WTC11 (cell line): ENCODE measurements at regions not wholly inside any gene's neighbourhood (a gene's known extent, or its start where the extent isn't known, plus 50 kb on each side); places are given as distances from the start of the nearest gene placed in this dataset.

Source experiments
- ATAC-seq: fragments of 200-7000 bp; cut with Tn5 transposase; 2 replicates; pipeline ENCODE4 v1.10.0; 2021; ENCODE audit warnings: mild to moderate bottlenecking, moderate library complexity
- CTCF ChIA-PET: fragments of 300-600 bp; sonication (Branson Sonifier 250); formaldehyde crosslinking; loops from one replicate; lab custom pipeline; 2021; ENCODE audit warnings: antibody characterized with exemption; lab: Charles Lee
- POLR2A ChIA-PET: fragments of 350-600 bp; sonication (Branson Sonifier 250); formaldehyde crosslinking; loops from one replicate; lab custom pipeline; 2021; ENCODE audit warnings: antibody characterized with exemption; lab: Charles Lee
- DNase-seq: peaks from one replicate; pipeline ENCODE4 v3.0.0; 2021; ENCODE audit warnings: low spot score
- H3K27ac Mint-ChIP-seq: 2 replicates; pipeline ENCODE4 v1.8.0; 2021; ENCODE audit warnings: mixed read lengths
- H3K27me3 Mint-ChIP-seq: 2 replicates; pipeline ENCODE4 v1.8.0; 2021; ENCODE audit warnings: low read depth, mild to moderate bottlenecking, moderate library complexity, mixed read lengths
- H3K36me3 Mint-ChIP-seq: 2 replicates; pipeline ENCODE4 v1.8.0; 2021; ENCODE audit warnings: mixed read lengths
- H3K4me1 Mint-ChIP-seq: 2 replicates; pipeline ENCODE4 v1.8.0; 2022; ENCODE audit warnings: mixed read lengths
- H3K4me3 Mint-ChIP-seq: 2 replicates; pipeline ENCODE4 v1.8.0; 2021; ENCODE audit warnings: mild to moderate bottlenecking, moderate library complexity, mixed read lengths
- H3K9me3 Mint-ChIP-seq: 2 replicates; pipeline ENCODE4 v1.8.0; 2021; ENCODE audit warnings: mixed read lengths
- AFF4 ChIP-seq: sonication (generic); formaldehyde crosslinking; IDR thresholded peaks from 2 replicates; pipeline ENCODE4 v1.8.1; 2023; ENCODE audit warnings: mild to moderate bottlenecking, missing genetic modification reagents, borderline replicate concordance
- ATF1 ChIP-seq: sonication (generic); formaldehyde crosslinking; IDR thresholded peaks from 2 replicates; pipeline ENCODE4 v1.8.1; 2023; ENCODE audit warnings: mild to moderate bottlenecking, moderate library complexity, missing genetic modification reagents
- E2F1 ChIP-seq: sonication (generic); formaldehyde crosslinking; IDR thresholded peaks from 2 replicates; pipeline ENCODE4 v1.8.0; 2022; ENCODE audit warnings: mild to moderate bottlenecking, missing genetic modification reagents
- E2F5 ChIP-seq: sonication (generic); formaldehyde crosslinking; IDR thresholded peaks from 2 replicates; pipeline ENCODE4 v1.8.1; 2022; ENCODE audit warnings: mild to moderate bottlenecking, moderate library complexity, missing genetic modification reagents
- ELF4 ChIP-seq: sonication (generic); formaldehyde crosslinking; IDR thresholded peaks from 2 replicates; pipeline ENCODE4 v1.8.1; 2022; ENCODE audit warnings: low read depth, mild to moderate bottlenecking, moderate library complexity, missing genetic modification reagents
- EMX1 ChIP-seq: fragments of 250-450 bp; sonication (Bioruptor Pico); IDR thresholded peaks from 2 replicates; pipeline ENCODE4 v1.8.0; 2021; ENCODE audit warnings: mild to moderate bottlenecking
- HMGXB4 ChIP-seq: sonication (generic); formaldehyde crosslinking; IDR thresholded peaks from 2 replicates; pipeline ENCODE4 v1.8.1; 2023; ENCODE audit warnings: mild to moderate bottlenecking, moderate library complexity, missing genetic modification reagents
- JUN ChIP-seq: sonication (generic); formaldehyde crosslinking; IDR thresholded peaks from 2 replicates; pipeline ENCODE4 v1.8.0; 2023; ENCODE audit warnings: mild to moderate bottlenecking, missing genetic modification reagents
- NFATC4 ChIP-seq: fragments of 250-450 bp; sonication (Bioruptor Pico); IDR thresholded peaks from 2 replicates; pipeline ENCODE4 v1.9.0; 2021; ENCODE audit warnings: mild to moderate bottlenecking
- NFYB ChIP-seq: sonication (generic); formaldehyde crosslinking; conservative IDR thresholded peaks from 2 replicates; pipeline ENCODE4 v1.8.0; 2022; ENCODE audit warnings: low read depth, missing genetic modification reagents
- NR3C1 ChIP-seq: sonication (generic); formaldehyde crosslinking; conservative IDR thresholded peaks from 2 replicates; pipeline ENCODE4 v1.8.1; 2023; ENCODE audit warnings: low read depth, mild to moderate bottlenecking, missing genetic modification reagents
- RORB ChIP-seq: fragments of 250-450 bp; sonication (Bioruptor Pico); IDR thresholded peaks from 2 replicates; pipeline ENCODE4 v1.9.0; 2021; ENCODE audit warnings: mild to moderate bottlenecking
- SMAD3 ChIP-seq: sonication (generic); formaldehyde crosslinking; IDR thresholded peaks from 2 replicates; pipeline ENCODE4 v1.8.0; 2022; ENCODE audit warnings: missing genetic modification reagents, mild to moderate bottlenecking, borderline replicate concordance
- STAT6 ChIP-seq: sonication (generic); formaldehyde crosslinking; conservative IDR thresholded peaks from 2 replicates; pipeline ENCODE4 v1.8.1; 2023; ENCODE audit warnings: mild to moderate bottlenecking, low read depth, missing genetic modification reagents, moderate library complexity
- TEAD4 ChIP-seq: sonication (generic); formaldehyde crosslinking; IDR thresholded peaks from 2 replicates; pipeline ENCODE4 v1.8.0; 2022; ENCODE audit warnings: mild to moderate bottlenecking, missing genetic modification reagents
- USF1 ChIP-seq: sonication (generic); formaldehyde crosslinking; IDR thresholded peaks from 2 replicates; pipeline ENCODE4 v1.8.0; 2022; ENCODE audit warnings: mild to moderate bottlenecking, missing genetic modification reagents
- ZNF232 ChIP-seq: sonication (generic); formaldehyde crosslinking; IDR thresholded peaks from 2 replicates; pipeline ENCODE4 v1.8.0; 2022; ENCODE audit warnings: mild to moderate bottlenecking, missing genetic modification reagents
- ZNF281 ChIP-seq: sonication (generic); formaldehyde crosslinking; IDR thresholded peaks from 2 replicates; pipeline ENCODE4 v1.8.0; 2023; ENCODE audit warnings: mild to moderate bottlenecking, missing genetic modification reagents
- ZNF512 ChIP-seq: sonication (generic); formaldehyde crosslinking; IDR thresholded peaks from 2 replicates; pipeline ENCODE4 v1.8.1; 2022; ENCODE audit warnings: missing genetic modification reagents, borderline replicate concordance

GRCh38 chr18:60050821-60051220, 151.0 kb downstream of the PMAIP1 start:
- peaks cover 8% of the 10 kb centered on the region for H3K4me1 Mint-ChIP-seq
- no peak overlapping the region for H3K27ac Mint-ChIP-seq
- ChIA-PET CTCF (no interaction called here), POLR2A (no interaction called here)
- H3K4me3 Mint-ChIP-seq: no peak overlapping the region
- H3K9me3 Mint-ChIP-seq: peaks cover 18% of the 10 kb centered on the region
- no peak for TF ChIP-seq NFATC4 (CRISPR knock-in tag)
- TF ChIP-seq EMX1 (CRISPR knock-in tag): no peak
- no peak for TF ChIP-seq SMAD3 (CRISPR knock-in tag)
- TF ChIP-seq ELF4 (CRISPR knock-in tag): no peak
- TF ChIP-seq STAT6 (CRISPR knock-in tag): no peak
- no peak for TF ChIP-seq HMGXB4
- TF ChIP-seq E2F5: no peak
- no peak for TF ChIP-seq TEAD4 (CRISPR knock-in tag)
- TF ChIP-seq ZNF232 (CRISPR knock-in tag): no peak
- no peak for TF ChIP-seq ZNF512
- TF ChIP-seq RORB (CRISPR knock-in tag): no peak
- no peak for TF ChIP-seq ATF1 (CRISPR knock-in tag)
- TF ChIP-seq JUN (CRISPR knock-in tag): no peak
- no peak for TF ChIP-seq USF1 (CRISPR knock-in tag)
- no peaks in the 10 kb centered on the region for H3K27me3 Mint-ChIP-seq
- H3K36me3 Mint-ChIP-seq: peaks cover 14% of the 10 kb centered on the region
- ATAC-seq: no peak
- DNase-seq: no peak

GRCh38 chr18:60049172-60049571, 149.4 kb downstream of the PMAIP1 start:
- CTCF ChIA-PET: no interaction called here
- Mint-ChIP-seq H3K27ac (no peak overlapping the region), H3K4me3 (no peak overlapping the region), H3K9me3 (peaks cover 18% of the 10 kb centered on the region), H3K36me3 (peaks cover 14% of the 10 kb centered on the region), H3K27me3 (no peaks in the 10 kb centered on the region), H3K4me1 (peaks cover 8% of the 10 kb centered on the region)
- POLR2A ChIA-PET: interaction anchor here (0.7 kb wide), 1 partner anchor 88 kb away, joined by 3 read pairs; no protein-coding TSS in a partner anchor
- DNase-seq (no peak), ATAC-seq (no peak)
- no peak for TF ChIP-seq ATF1 (CRISPR knock-in tag)
- no peak for TF ChIP-seq NFYB (CRISPR knock-in tag)
- no peak for TF ChIP-seq NR3C1 (CRISPR knock-in tag)
- TF ChIP-seq E2F1 (CRISPR knock-in tag): no peak
- no peak for TF ChIP-seq ZNF281
- no peak for TF ChIP-seq AFF4 (CRISPR knock-in tag)
